HG02943 (cell line): ENCODE measurements at regions not wholly inside any gene's neighbourhood (a gene's known extent, or its start where the extent isn't known, plus 50 kb on each side); places are given as distances from the start of the nearest gene placed in this dataset.
"Not testable (repeated sequence)": the region's sequence is repeated elsewhere in the genome, so short reads cannot be mapped to it uniquely, and the experiment has no call there.

Experiments
- ATAC-seq: cut with Tn5 transposase; IDR thresholded peaks from one replicate; pipeline ENCODE4 v1.9.1; 2021; ENCODE audit warnings: mild to moderate bottlenecking, low read depth, moderate library complexity; ENCODE audit not compliant: unreplicated experiment

DNA sequence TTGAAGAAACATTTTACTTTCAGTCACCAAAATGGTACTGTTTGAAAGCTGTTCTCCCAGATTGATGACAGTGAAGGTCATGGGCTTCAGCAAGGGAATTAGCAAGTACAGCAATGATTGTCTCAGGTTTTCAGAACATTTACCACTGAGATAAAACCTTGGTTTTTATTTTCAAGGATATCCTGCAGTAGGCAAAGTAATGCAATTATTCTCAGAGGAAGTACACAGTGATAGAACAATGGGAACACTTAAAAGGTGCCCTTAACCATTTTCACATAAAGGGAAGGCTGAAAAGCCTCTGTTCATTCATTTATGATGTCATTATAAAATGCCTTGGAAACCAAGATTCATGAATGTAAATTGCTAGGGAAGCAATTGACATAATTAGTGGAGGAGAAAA lies 471.8 kb upstream of the ACO1 start:
- no peak for ATAC-seq

DNA sequence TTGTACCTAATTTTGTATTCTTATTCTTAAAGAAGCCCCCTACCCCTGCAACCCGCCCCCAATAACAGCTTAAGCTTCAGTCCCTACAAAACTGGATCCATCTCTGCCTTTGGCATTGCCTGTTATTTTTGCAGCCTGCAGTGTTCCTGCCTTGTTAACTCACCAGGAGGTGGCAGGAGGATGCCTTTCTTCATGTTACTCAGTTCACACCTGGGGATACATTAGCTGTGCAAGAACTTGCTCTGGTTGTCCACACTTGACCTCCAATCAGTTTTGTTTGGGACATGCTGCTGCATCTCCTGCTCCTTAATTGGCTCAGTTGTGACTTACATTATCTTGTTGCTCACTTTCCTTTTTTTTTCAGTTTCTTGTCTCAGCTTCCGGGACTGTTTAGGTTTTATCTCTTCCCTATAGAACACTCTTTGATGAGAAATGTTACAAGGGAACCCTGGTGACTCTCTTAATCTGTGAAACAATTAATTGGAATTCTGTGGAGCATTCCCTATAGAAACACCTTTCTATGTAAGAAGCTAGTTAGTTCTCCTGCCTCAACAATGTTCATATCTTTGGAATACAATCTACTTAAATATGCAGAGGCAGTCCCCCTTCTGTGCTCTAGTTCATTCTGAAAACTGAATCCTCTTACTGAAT lies 467.7 kb upstream of the ACO1 start:
- no peak for ATAC-seq

DNA sequence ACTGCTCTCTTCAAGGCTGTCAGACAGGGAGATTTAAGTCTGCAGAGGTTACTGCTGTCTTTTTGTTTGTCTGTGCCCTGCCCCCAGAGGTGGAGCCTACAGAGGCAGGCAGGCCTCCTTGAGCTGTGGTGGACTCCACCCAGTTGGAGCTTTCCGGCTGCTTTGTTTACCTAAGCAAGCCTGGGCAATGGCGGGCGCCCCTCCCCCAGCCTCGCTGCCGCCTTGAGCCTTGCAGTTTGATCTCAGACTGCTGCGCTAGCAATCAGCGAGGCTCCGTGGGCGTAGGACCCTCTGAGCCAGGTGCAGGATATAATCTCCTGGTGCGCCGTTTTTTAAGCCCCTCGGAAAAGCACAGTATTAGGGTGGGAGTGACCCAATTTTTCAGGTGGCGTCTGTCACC lies 446.7 kb upstream of the ACO1 start:
- ATAC-seq = not testable (repeated sequence)

DNA sequence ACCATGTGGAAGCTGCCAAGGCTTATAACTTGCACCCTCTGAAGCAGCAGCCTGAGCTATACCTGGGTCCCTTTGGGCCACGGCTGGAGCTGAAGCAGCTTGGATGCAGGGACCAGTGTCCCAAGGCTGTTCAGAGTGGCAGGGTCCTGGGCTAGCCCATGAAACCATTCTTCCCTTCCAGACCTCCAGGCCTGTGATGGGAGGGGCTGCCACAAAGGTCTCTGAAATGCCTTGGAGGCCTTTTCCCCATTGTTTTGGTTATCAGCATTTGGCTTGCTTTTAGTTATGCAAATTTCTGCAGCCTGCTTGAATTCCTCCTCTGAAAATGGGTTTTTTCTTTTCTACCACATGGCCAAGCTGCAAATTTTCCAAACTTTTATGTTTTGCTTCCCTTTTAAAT lies 433.7 kb upstream of the ACO1 start:
- no peak for ATAC-seq

DNA sequence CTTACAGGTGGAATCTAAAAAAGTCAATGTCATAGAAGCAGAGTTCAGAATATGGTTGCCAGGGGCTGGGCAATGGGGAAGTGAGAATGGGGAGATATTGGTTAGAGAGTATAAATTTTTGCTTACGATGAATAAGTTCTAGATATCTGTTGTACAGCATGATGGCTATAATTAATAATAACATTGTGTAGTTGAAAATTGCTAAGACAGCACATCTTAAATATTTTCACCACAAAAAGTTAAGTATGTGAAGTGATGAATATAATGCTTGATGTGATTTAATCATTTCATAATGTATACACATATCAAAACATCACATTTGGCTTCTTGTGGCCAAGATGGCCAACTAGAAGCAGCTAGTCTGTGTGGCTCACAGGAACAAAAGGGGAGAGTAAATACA lies 425.9 kb upstream of the ACO1 start:
- ATAC-seq = no peak

DNA sequence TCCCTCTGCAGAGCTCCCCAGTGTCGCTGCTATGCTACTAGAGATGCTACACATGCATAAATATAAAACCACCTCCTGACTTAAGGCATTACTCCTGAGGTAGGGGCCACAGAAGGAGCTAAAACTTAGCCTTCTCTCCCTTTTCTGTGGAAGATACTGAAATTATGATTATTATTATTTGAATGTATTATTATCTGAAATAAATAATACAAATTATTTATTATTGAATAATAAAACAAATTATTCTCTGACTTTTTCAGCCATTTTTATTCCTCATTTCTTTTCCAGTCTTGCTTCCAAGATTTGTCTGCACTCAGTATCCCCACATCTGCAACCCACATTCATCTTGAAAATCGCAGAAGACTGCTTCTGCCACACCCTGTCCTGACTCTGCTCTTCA lies 414.9 kb upstream of the ACO1 start:
- ATAC-seq = no peak

DNA sequence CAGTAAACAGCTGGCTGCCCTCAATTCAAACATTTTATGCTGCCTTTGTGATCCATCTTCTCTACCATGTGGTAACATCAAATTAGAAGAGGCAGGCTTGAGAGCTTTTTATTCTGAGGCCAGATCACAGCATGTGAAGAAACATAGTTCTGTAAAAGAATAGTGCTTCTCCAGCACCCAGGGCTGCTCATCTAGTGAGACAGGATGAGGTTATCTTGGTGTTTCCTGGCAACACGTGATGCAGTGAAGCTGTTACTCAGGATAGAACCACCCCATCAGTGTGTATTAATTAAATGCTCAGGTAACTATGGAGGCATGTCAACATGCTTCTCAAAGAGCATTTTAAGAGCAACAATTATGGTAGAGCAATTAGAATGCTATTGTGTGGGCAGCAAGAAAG lies 400.5 kb upstream of the ACO1 start:
- no peak for ATAC-seq

DNA sequence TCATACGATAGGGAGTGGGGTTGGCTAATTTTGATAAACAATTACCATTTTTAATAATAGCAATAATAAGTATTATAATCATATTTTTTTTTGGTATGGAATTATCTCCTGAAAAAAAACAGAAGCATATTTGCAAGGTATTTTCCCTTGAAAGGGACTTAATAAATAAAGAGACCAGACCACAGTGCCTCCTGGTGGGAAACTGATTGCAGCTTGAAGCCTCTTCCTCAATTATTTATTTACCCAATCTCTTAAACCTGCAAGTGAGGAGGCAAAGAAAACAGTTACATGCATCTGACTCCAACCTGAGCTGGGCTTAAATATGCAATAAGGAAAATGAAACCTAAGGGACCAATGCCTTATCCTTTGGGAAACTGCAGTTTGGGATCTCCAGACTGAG lies 388.1 kb upstream of the ACO1 start:
- no peak for ATAC-seq

DNA sequence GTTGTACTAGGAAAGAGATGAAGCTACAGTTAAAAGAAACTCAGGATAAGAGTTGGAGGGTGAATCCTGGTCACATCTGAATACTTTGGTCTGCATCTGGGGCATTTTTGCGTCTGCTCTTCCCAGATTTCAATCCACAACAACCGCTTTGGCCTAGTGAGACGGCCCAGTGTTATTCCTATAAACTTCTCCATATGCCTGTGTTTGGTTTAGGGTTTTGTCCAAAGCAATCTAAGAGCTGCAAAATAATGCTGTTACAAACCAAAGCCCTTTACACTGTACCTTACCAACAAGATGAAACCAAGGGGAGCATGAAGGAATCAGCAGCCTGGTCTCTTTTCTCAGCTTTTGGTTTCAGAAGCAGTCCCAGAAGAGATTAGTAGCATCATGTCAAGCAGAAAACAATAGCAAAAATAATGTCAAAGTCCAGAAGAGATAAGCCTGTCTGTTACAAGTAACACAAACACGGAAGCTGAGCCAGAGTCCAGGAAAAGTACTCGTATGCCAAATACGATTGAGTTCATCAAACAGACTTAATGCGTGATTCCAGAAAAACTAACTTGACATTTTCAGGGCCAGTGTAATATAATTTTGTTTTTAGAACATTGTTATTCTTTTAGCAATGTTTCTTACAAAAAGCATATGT lies 379.9 kb upstream of the ACO1 start:
- ATAC-seq = no peak

DNA sequence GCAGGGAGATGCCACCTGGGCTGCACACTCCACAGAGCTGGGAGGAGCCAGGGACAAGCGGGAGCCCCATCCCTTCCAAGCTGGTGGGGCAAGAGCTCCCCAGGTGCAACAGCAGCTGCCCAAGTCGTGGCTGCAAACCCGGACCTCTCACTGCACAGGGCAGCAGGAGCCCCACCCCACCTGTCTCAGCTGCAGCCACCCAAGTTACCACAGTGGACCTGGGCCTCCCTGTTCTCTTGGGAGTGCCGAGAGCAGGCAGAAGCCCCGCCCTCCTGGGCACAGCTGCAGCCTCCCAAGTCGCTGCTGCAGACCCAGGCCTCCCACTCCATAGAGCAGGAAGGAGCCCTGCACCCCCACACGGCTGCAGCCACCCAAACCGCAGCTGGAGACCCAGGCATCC lies 374.1 kb upstream of the ACO1 start:
- ATAC-seq = no peak

DNA sequence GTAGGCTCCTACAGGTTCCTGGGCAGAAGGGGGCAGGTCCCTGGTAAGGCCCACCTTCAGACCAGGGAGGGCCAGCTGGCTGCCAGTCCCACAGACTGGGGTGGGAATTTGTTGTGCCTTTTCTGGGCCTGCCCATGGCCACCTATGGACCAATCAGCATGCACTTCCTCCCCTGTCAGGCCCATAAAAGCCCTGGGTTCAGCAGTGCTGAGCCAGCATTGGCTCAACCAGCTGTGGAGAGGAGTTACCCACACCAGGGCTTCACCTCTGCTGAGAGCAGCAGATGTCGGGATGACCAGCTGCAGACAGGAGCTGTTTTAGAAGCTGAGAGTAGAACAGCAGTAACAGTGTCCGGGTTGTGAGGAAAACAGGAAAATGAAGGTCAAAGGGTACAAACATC lies 373.4 kb upstream of the ACO1 start:
- ATAC-seq = no peak

DNA sequence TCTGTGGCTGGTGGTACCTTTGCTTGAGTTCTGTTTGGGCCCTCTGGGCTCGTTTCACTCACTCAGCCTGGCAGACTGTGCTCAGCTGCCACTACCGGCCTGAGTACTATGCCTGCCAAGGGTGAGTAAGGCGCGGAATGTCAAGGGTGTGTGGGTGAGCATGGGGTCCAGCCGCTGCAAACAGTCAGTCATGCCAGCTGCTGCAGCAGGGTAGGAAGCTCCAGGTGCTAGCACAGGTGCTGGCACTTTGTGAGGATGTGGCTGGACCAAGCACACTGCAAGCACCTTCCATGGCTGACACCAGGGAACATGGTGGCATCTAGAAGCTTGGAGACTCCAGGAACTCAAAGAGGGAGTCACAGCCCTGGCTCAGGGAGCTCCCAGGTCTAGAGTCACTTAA lies 368.6 kb upstream of the ACO1 start:
- no peak for ATAC-seq

DNA sequence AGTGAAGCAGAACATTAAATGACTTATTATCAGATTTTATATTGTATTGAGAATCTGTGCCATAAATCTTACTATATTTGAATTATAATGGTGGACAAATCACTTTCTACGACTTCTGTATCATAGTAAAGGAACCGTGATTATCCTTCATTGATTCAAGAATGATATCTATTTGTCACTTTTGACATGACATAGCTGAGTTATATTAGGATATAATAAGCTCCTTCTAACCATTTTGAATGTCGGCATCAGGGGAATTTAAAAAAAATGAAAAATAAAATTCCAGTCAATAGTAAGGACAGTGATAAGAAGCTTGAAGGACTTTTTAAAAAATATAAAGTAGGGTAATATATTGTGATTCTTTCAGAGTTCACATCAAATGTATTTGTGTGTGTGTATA lies 338.9 kb upstream of the ACO1 start:
- no peak for ATAC-seq

DNA sequence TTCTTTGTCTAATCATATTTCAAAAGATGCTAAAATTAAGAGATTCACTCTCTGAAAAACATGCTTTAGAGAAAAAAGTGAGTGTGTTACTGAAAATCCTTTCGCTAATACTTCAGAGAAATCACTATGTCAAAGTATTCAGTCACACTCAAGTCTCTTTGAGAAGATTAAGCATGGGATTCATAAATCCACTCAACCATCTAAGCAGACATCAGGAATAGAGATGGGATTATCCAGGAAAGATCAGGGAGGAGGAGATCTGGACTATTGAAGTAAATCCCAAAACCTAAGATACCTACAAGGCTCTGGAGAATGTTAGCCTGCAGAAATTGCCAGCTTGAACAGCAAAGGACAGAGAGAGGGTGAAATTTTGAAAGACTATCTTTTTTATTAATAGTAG lies 317.2 kb upstream of the ACO1 start:
- ATAC-seq = no peak

DNA sequence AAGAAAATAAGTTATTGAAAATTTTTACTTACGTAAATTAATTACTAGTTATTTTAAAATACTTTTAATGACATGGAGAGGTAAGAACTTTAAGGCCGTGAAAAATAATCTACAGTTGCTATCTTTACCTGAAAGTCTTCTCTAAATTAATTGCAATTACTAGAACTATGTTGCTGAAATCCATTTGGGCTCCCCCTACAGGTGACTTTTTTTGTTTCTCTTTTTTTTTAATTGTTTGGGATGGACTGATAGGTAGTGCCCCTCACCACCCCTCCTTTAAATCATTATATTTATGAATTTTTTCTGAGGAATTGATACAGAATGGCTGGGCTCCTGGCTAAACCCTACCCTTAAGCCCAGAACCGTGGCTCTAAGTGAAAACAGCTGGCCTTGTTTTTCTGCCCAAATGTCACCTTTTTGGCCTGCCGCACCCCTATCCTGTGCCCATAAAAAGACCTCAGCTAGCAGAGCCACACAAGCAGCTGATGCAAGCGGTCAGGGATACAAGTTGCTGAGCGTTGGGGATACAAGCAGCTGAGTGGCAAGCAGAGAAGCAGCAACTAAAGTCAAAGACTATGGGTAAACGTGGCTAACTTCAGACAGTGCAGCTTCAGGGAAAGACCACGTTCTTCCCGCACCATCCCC lies 315.2 kb upstream of the ACO1 start:
- ATAC-seq = no peak

DNA sequence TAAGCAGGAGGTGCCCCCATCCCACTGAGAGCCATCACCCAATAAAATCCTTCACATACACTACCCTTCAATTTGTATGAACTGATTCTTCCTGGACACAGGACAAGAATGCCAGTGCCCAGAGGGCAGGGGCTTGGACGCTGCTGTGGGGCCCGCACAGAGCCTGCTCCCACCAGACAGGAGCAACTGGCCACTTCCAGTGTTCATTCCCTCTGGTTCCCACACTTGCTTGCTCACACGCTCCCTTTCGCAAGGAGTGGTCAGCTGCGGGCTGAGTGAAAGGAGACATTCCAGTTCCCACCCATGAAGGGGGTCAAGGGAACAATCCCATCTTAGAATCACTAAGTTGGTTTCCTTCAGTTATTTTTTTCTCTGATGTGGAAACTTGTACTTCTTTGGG lies 314.5 kb upstream of the ACO1 start:
- ATAC-seq = no peak

DNA sequence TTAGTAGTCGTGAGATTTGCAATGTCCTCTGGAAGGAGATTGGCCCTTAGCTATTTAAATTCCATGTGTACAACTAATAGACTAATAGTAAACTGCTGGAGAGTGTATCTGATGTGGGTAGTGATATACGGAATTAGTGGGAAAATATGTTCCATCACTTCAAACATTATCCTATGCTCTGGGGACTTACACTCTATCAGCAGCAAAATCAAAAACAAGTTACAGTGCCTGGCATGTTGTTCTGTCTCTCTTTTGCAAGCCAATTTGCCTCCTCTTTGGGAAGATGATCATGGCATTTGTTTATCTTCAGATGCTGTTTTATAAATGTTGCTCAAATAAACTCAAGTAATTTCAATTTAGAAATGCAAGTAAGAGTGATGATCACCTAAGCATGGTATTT lies 311.9 kb upstream of the ACO1 start:
- ATAC-seq = no peak

DNA sequence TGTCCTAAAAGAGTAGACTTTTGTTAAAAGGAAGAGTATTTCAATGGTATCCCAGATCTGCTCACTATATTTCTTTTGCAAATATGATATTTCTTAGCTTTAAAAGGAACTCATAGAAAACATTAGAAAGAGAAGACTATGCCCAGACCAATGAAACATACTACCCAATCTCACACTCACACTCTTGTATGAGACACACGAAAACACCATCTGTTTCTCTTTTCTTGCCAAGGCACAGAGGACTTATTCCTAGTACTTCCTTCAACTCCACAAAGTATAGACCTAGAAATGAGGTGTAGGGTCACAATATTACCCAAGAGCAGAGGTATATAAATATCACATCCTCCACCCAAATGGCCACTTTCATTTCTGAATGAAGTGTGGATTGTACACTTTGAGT lies 292.4 kb upstream of the ACO1 start:
- ATAC-seq = no peak

DNA sequence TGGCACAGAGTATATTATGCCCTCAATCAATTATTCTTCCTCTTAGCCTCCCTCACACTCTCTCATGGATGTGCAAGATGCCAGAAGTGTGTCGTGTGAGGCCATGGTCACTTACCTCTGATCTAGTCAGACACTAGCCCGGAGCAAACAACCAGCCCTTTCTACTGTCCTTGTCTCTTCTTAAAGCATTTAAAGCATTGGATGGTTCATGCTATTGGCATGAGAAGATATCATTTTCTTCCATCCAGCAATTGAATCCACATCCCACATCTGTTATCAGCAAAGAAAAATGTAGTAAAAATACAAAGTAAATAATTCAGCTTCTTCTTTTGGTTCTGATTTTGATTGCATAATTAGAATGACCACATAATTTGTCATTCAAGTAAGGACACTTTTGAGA lies 267.2 kb upstream of the ACO1 start:
- ATAC-seq = no peak

DNA sequence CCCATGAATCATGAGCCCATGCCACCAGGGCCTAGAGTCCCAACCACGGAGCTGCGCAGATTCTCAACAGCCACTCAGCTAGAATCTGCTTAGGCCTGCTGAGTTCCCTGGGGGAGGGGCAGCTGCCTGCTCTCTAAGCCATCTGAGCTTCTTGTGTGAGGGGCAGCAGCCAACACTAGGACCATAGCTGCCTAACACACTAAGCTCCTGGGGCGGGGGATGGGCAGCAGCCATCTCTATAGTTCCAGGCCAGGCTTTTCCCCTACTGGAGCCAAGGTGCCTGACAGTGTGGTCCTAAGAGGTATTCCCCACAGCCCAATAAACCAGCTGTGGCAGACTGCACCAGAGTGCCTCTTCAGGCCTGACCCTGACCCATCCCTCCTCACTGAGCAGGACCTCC lies 255.9 kb upstream of the ACO1 start:
- no peak for ATAC-seq

DNA sequence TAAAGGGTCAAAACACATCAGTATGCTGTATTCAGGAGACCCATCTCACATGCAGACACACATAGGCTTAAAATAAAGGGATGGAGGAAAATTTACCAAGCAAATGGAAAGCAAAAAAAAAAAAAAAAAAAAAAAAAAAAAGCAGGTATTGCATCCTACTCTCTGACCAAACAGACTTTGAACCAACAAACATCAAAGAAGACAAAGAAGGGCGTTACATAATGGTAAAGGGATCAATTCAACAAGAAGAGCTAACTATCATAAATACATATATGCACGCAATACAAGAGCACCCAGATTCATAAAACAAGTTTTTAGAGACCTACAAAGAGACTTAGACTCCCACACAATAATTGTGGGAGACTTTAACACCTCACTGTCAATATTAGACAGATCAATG lies 253.7 kb upstream of the ACO1 start:
- ATAC-seq = not testable (repeated sequence)

DNA sequence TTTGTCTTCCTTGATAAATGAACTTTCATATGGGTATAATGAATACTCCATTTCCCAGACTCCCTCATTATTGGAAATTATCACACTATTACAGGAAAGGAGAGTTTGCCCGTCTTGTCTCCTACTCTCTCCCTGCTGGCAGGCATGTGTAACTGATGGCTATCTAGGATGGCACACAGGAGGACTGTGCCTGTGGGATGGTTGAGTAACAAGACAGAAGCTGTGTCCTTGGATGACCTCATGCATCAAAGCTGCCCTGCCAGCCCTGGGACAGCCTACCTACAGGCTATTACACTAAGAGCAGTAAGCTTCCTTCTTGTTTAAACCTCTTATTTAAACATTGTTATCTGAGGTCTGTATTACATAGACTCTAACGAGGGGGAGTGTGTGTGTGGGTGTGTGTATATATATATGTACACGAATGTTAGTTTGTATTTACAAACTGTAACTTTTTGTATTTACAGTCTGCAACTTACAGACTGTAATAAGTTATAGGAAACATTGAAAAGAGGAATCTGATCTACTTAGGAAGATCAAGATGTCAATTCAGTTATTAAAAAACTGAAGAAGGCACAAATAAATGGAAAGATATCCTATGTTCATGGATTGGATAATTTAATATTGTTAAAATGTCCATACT lies 247.6 kb upstream of the ACO1 start:
- ATAC-seq = no peak
